Muscle of back (tissue), 3 donors: ENCODE measurements at regions not wholly inside any gene's neighbourhood (a gene's known extent, or its start where the extent isn't known, plus 50 kb on each side); places are given as distances from the start of the nearest gene placed in this dataset.
"Not testable (repeated sequence)": the region's sequence is repeated elsewhere in the genome, so short reads cannot be mapped to it uniquely, and the experiment has no call there.

Source experiments
- DNase-seq, 3 donors: peaks; one replicate each; pipeline versions ENCODE4 v3.0.0 to v3.0.0-alpha.2; 2013

- DNase-seq: no peak
These were observed 85.7 kb downstream of the MYCN start for GRCh38 chr2:16025876-16026640.

- no peak for DNase-seq
These were observed 85.0 kb downstream of the MYCN start for GRCh38 chr2:16025211-16025875.

- not testable (repeated sequence) for DNase-seq
These were observed 84.3 kb downstream of the MYCN start for GRCh38 chr2:16024628-16025027.

- DNase-seq: no peak
These were observed 83.4 kb downstream of the MYCN start for GRCh38 chr2:16023506-16024360.

- DNase-seq: no peak
These were observed 82.3 kb downstream of the MYCN start for GRCh38 chr2:16022548-16023240.

GRCh38 chr2:16021611-16022363 lies 81.4 kb downstream of the MYCN start:
- no peak for DNase-seq

GRCh38 chr2:16020389-16021008 lies 80.1 kb downstream of the MYCN start:
- no peak for DNase-seq

DNA sequence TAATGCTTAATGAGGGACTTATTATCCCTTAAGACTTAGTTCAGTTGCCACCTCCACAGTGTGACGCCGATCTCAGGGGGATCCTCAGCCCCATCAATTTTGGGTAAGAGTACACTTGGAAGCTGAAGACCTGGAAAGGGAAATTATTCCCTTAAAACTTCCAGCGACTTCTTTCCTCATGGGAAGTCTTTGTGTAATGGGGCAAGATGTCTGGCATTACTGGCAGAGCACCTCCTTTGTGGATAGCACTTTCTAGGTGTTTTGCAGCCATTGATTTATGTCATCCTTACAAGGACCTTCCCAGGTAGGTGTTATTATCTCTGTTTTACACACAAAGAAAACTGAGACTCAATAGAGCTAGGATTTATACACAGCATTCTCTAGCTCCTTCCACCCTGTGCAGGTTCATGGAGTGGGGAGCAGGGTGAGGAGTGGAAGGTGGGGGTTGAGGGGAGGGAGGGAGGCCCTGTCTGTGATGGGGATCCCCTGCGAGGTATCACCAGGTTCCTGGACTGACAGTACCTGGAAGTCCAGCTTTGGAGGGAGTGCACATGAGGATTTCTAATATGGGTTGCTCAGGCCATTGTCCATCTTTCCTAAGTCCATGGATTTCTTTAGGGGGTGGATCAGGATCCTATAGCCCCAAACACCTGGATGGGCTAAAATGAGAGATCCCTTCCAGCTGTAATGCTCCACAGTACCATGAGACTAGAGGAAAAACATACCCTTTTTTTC lies 79.4 kb downstream of the MYCN start:
- DNase-seq: no peak

- peak in 1 of 3 donors; percentile 16 for DNase-seq
These were observed 78.7 kb downstream of the MYCN start for GRCh38 chr2:16019060-16019480.

DNA sequence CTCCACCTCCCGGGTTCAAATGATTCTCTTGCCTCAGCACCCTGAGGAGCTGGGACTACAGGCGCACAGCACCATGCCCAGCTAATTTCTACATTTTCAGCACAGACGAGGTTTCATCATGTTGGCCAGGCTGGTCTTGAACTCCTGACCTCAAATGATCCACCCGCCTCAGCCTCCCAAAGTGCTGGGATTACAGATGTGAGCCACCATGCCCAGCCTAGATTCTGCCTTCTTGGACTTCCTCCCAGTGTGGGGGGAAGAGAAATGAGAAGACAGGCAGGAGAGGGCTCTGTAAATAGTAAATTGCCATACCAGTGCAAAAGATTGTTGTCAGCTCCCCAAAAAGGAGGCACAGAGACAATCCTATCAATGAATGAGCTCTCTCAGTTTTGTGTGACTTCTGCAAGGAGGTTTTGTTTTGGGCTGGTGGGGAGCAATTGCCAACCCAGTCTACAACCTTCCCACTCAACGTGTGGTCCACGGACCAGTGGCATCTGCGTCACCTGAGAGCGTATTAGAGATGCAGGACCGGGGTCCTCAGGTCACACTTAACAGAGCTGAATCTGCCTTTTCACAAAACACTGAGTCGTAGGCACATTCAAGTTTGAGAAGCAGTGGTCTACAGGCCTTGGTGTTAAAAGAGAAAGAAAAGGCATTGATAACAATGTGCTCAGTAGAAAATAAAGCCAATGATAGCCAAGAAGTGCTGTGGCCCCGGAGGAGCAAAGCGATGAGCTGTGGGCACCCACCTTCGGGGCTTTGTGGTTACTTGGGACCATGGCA lies 78.1 kb downstream of the MYCN start:
- DNase-seq: no peak

- no peak for DNase-seq
These were observed 75.9 kb downstream of the MYCN start for GRCh38 chr2:16016282-16016681.

DNA sequence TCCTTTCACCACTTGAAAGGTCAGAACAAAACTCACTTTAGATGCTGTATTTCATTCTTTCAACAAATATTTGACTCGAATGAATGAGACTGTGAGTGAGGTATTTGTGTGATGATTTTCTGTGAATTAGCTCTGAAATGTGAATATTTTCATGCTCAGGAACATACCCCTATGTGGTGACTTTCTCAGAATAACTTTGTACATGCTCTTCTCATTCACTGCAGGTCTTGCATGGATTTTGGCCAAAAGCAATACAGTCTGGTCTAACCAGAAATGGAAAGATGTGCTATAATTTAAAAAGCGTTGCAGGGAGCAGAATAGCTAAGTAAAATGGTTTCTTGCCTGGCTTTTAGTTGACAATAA lies 75.5 kb downstream of the MYCN start:
- no peak for DNase-seq

GRCh38 chr2:16015210-16015902 lies 75.0 kb downstream of the MYCN start:
- no peak for DNase-seq

GRCh38 chr2:16014802-16015201 lies 74.5 kb downstream of the MYCN start:
- no peak for DNase-seq

DNA sequence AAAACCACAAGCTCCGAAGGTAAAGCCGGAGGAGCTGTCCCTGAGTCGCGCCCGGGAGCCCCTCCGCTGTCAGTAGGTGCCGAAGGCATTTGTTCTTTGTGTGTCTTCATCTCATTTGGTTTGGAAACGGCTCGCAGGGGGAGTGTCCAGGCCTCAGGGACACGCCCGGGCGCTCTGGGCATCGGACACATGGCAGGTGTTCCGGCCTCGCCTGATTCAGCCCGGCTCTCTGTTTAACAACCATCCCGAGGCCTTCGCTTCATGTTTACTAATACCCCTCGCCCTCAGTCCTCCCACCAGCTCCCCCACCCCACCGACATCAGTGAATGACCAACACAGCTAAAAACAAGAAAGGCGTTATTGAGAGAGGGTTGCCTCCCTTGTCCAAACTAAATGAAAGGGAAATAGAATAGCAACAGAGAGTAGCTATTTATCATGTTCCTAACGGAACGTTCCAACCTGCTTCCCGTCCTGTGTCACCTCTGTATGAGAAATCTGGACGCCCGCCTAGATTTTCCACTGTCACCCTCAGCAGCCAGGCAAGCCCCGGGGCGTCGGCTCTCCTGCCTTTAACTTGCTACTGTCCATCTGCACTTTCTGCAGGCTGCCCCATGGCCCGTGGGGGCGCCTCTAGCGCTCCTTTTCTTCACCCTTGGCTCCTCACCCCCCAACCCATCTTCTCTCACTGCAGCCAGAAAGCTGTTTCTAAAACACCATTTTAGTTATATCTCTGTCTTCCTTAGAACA lies 73.9 kb downstream of the MYCN start:
- peak in 1 of 3 donors; percentile 26 for DNase-seq

DNA sequence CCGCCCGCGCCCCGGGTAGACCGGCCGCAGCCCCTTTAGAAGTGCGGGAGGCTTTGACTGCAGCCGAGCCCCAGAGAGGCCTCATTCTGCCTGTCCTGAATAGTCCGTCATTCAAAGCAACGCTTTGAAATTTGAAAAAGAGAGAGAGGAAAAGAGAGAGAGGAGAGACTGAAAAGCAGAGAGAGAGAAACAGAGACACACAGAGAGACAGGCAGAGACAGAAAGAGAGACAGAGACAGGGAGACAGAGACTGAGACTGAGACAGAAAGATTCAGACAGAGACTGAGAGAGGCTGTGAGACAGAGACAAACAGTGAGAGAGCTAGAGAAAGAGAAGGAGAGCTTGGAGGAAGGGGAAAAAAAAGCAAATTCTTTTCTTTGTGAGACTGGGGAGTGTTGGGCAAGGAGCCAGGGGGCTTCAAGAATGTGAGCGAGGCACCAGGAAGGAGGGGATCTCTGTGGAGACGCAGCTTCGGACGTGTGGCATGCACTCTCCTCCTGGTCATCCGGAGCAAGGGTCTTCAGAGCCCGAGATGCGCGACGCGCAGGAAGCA lies 73.1 kb downstream of the MYCN start:
- DNase-seq: peak in 1 of 3 donors; percentile 20

- DNase-seq: no peak
These were observed 72.4 kb downstream of the MYCN start for GRCh38 chr2:16012626-16013358.
